ENCODE measurements at regions not wholly inside any gene's neighbourhood (a gene's known extent, or its start where the extent isn't known, plus 50 kb on each side); places are given as distances from the start of the nearest gene placed in this dataset.

- Histone ChIP-seq H3K36me3 (ENCODE audit: control insufficient read depth in 2 of 2, extremely low read depth in 1 of 2, insufficient read depth in 2 of 2, low read length in 2 of 2) (no peaks in the 10 kb centered on the region), H3K4me1 (ENCODE audit: control insufficient read depth, extremely low read depth, insufficient read depth, low read length) (no peaks in the 10 kb centered on the region), H2AFZ (ENCODE audit: low read depth, low read length) (no peak overlapping the region), H3K9me1 (replicated peaks; ENCODE audit: control insufficient read depth, extremely low read depth, insufficient read depth, low read length) (no peaks in the 10 kb centered on the region), H4K20me1 (replicated peaks; ENCODE audit: control insufficient read depth, extremely low read depth, insufficient read depth, low read length) (no peaks in the 10 kb centered on the region), H3K9me3 (replicated peaks; ENCODE audit: control insufficient read depth, insufficient read depth, low read length) (no peaks in the 10 kb centered on the region), H3K9ac (replicated peaks; ENCODE audit: extremely low read depth, insufficient read depth, low read length) (no peak overlapping the region), H3K27me3 (ENCODE audit: control insufficient read depth in 2 of 2, insufficient read depth in 2 of 2, low read length in 2 of 2) (no peaks in the 10 kb centered on the region), H3K79me2 (ENCODE audit: control insufficient read depth, insufficient read depth, low read length) (no peaks in the 10 kb centered on the region), H3K4me3 (replicated peaks in 1 of 3; ENCODE audit: insufficient read depth in 1 of 3, low read depth in 1 of 3, low read length in 3 of 3) (no peak overlapping the region), H3K4me2 (ENCODE audit: insufficient read depth, low read length) (no peak overlapping the region), H3K27ac (ENCODE audit: insufficient read depth, low read depth, low read length) (no peak overlapping the region)
- BruUV-seq (replicated peaks): no TSS peak
- dilution Hi-C loops (cut with MboI; ENCODE audit: extremely low pct_ligation_motif_present, low sequenced_read_pairs): no loop called here
- FAIRE-seq (no peak), DNase-seq (ENCODE audit: low read depth, low spot score) (no peak)
- TF ChIP-seq JUN (IDR thresholded peaks at IDR 0.05; ENCODE audit: borderline replicate concordance, insufficient read depth, insufficient read length, low read depth) (no peak), EZH2 (IDR thresholded peaks at IDR 0.05; ENCODE audit: borderline replicate concordance, low read depth, low read length, severe bottlenecking) (no peak), POLR2AphosphoS5 (IDR thresholded peaks at IDR 0.05; ENCODE audit: insufficient read depth, low read depth, low read length) (no peak), FOS (IDR thresholded peaks at IDR 0.05; ENCODE audit: borderline replicate concordance, insufficient read depth, low read length) (no peak), POLR2A (IDR thresholded peaks at IDR 0.05; ENCODE audit: low read depth, low read length) (no peak), GATA2 (IDR thresholded peaks at IDR 0.05; ENCODE audit: insufficient read depth, insufficient read length, low read depth, low read length) (no peak), MYC (IDR thresholded peaks at IDR 0.05; ENCODE audit: low read depth, low read length) (no peak), CTCF (IDR thresholded peaks at IDR 0.05; ENCODE audit: extremely low read depth in 1 of 2, insufficient read depth in 1 of 2, low read depth in 1 of 2, low read length in 2 of 2) (no peak), MAX (IDR thresholded peaks at IDR 0.05; ENCODE audit: insufficient read depth, insufficient read length) (no peak)
- CTCF ChIA-PET: no interaction called here
- POLR2A ChIA-PET: no interaction called here
- intact Hi-C loops (cut with micrococcal nuclease): no loop called here
Observed at GRCh38 chr9:78691542-78691941, 394.6 kb downstream of the PSAT1 start.
